Breast epithelium (tissue), 4 donors: ENCODE measurements at regions not wholly inside any gene's neighbourhood (a gene's known extent, or its start where the extent isn't known, plus 50 kb on each side); places are given as distances from the start of the nearest gene placed in this dataset.

ENCODE experiments used
- DNase-seq, 2 donors: peaks; one replicate each; pipeline ENCODE4 v3.0.0-alpha.2; 2019; ENCODE audit warnings: low spot score in 2 of 2
- H3K27ac ChIP-seq, 2 donors: fragments of 200-600 bp; sonication (generic) in 1 of 2; one replicate each; pipeline ENCODE4 v1.5.1; 2016 to 2019; ENCODE audit warnings: mild to moderate bottlenecking in 1 of 2
- H3K27me3 ChIP-seq, 2 donors: fragments of 200-600 bp; sonication (generic) in 1 of 2; one replicate each; pipeline versions ENCODE4 v1.5.1 to v1.6.0; 2017 to 2019; ENCODE audit warnings: control low read depth in 1 of 2, mild to moderate bottlenecking in 1 of 2
- H3K36me3 ChIP-seq: fragments of 200-600 bp; one replicate; pipeline ENCODE4 v1.5.1; 2019
- H3K4me1 ChIP-seq, 2 donors: fragments of 200-600 bp; sonication (generic); one replicate each; pipeline ENCODE4 v1.5.1; 2016 to 2019; ENCODE audit warnings: control low read depth in 1 of 2
- H3K4me3 ChIP-seq, 3 donors: fragments of 200-600 bp; sonication (generic); 1 replicate in 2 of 3; 2 replicates in 1 of 3; pipeline ENCODE4 v1.5.1; 2016 to 2019; ENCODE audit warnings: mild to moderate bottlenecking in 3 of 3, moderate library complexity in 2 of 3
- H3K9me3 ChIP-seq, 2 donors: fragments of 200-600 bp; sonication (generic) in 1 of 2; one replicate each; pipeline ENCODE4 v1.5.1; 2016 to 2019; ENCODE audit warnings: control low read depth in 1 of 2
- CTCF ChIP-seq, 3 donors: fragments of 450-650 bp; IDR thresholded peaks; one replicate each; pipeline ENCODE4 v1.5.1; 2016 to 2017; ENCODE audit warnings: antibody characterized with exemption in 3 of 3, mild to moderate bottlenecking in 3 of 3, moderate library complexity in 3 of 3
- POLR2A ChIP-seq: fragments of 450-650 bp; IDR thresholded peaks from one replicate; pipeline ENCODE4 v1.6.1; 2016; ENCODE audit warnings: antibody characterized with exemption, mild to moderate bottlenecking, moderate library complexity
- POLR2AphosphoS5 ChIP-seq, 3 donors: sonication (generic); formaldehyde crosslinking; IDR thresholded peaks; one replicate each; pipeline ENCODE4 v1.6.1; 2017; ENCODE audit warnings: antibody characterized with exemption in 3 of 3
- intact Hi-C: fragments of 100-400 bp; cut with DNase I; formaldehyde crosslinking; loops from one replicate; pipeline ENCODE4 v1.15.1; 2023; ENCODE audit warnings: low total_unique reads

GRCh38 chr3:66709532-66709931, 208.7 kb upstream of the LRIG1 start:
- no peak for TF ChIP-seq POLR2AphosphoS5 (IDR thresholded peaks at IDR 0.05)
- TF ChIP-seq POLR2A, result no peak
- TF ChIP-seq CTCF (IDR thresholded peaks at IDR 0.05), result no peak
- H3K4me1 ChIP-seq, result no peaks in the 10 kb centered on the region
- no peak for DNase-seq
- intact Hi-C loops, result no loop called here
- H3K36me3 ChIP-seq, result no peaks in the 10 kb centered on the region
- no peaks in the 10 kb centered on the region for H3K27me3 ChIP-seq
- no peak overlapping the region for H3K27ac ChIP-seq
- no peaks in the 10 kb centered on the region for H3K9me3 ChIP-seq
- H3K4me3 ChIP-seq, result no peak overlapping the region

GRCh38 chr3:66712210-66712609, 211.4 kb upstream of the LRIG1 start:
- no peaks in the 10 kb centered on the region for H3K27me3 ChIP-seq
- peak overlapping the region in 1 of 2 donors; percentile 10 for H3K27ac ChIP-seq
- no peaks in the 10 kb centered on the region for H3K9me3 ChIP-seq
- no peaks in the 10 kb centered on the region for H3K4me1 ChIP-seq
- DNase-seq, result no peak
- no peak for TF ChIP-seq POLR2AphosphoS5 (IDR thresholded peaks at IDR 0.05)
- no peak for TF ChIP-seq POLR2A
- TF ChIP-seq CTCF (IDR thresholded peaks at IDR 0.05), result no peak
- no peak overlapping the region for H3K4me3 ChIP-seq
- intact Hi-C loops, result no loop called here
- H3K36me3 ChIP-seq, result no peaks in the 10 kb centered on the region

- Histone ChIP-seq H3K4me1 (no peaks in the 10 kb centered on the region), H3K9me3 (no peaks in the 10 kb centered on the region), H3K27me3 (no peaks in the 10 kb centered on the region), H3K4me3 (no peak overlapping the region), H3K27ac (no peak overlapping the region), H3K36me3 (no peaks in the 10 kb centered on the region)
- no peak for TF ChIP-seq POLR2A
- no peak for DNase-seq
- intact Hi-C loops, result no loop called here
Observed at GRCh38 chr3:66713921-66714320, 213.1 kb upstream of the LRIG1 start.

DNA sequence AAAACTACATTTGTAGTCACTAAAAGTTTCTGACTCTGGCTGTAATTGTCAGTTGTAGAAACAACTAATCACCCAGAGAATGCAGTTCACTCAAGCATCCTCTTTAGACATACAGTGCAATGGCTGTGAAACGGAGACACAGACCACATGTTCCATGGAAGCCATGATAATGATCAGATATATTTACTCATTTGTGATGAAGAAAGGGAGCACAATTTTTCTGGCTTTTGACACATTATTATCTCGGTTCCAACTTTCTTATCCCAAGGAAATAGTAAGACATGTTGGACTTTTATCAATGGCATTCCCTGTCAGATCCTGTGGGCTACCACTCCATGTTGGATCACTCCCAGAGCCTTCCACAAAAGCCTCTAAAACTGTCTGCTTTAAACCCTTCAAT, 215.0 kb upstream of the LRIG1 start:
- Histone ChIP-seq H3K36me3 (no peaks in the 10 kb centered on the region), H3K4me1 (peaks cover 0 to 4% of the 10 kb centered on the region in 2 donors), H3K27ac (no peak overlapping the region), H3K27me3 (no peaks in the 10 kb centered on the region), H3K9me3 (no peaks in the 10 kb centered on the region), H3K4me3 (no peak overlapping the region)
- DNase-seq, result no peak
- TF ChIP-seq POLR2AphosphoS5 (IDR thresholded peaks at IDR 0.05), result no peak
- intact Hi-C loops, result no loop called here

DNA sequence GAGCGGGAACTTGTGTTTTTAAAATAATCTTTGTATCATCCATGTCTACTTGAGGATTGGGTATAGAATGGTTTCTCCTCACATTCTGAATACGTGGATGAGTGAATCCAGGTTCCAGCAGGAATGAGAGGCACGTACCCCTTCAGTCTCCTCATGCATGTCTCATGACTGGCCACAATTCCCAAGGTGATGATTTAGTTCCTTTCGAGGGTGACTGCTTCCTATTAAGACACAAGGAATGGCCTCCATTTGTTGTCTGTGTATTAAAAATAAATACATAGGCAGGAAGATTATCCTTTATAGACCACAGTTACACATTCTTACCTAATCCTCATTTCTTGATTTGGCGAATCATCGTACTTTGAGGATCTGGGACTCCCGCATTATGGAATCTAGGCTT, 217.0 kb upstream of the LRIG1 start:
- intact Hi-C loops, result no loop called here
- Histone ChIP-seq H3K27ac (no peak overlapping the region), H3K36me3 (no peaks in the 10 kb centered on the region), H3K9me3 (no peaks in the 10 kb centered on the region), H3K27me3 (no peaks in the 10 kb centered on the region), H3K4me1 (peaks cover 0 to 4% of the 10 kb centered on the region in 2 donors), H3K4me3 (no peak overlapping the region)
- TF ChIP-seq POLR2A (no peak), CTCF (IDR thresholded peaks at IDR 0.05) (no peak), POLR2AphosphoS5 (IDR thresholded peaks at IDR 0.05) (no peak)
- DNase-seq, result no peak

- no peak for TF ChIP-seq POLR2AphosphoS5 (IDR thresholded peaks at IDR 0.05)
- no peak for TF ChIP-seq CTCF (IDR thresholded peaks at IDR 0.05)
- no peak for TF ChIP-seq POLR2A
- no peaks in the 10 kb centered on the region for H3K36me3 ChIP-seq
- intact Hi-C loops, result no loop called here
- H3K27ac ChIP-seq, result peak overlapping the region; percentile 49 to 70
- H3K27me3 ChIP-seq, result no peaks in the 10 kb centered on the region
- H3K9me3 ChIP-seq, result no peaks in the 10 kb centered on the region
- DNase-seq, result no peak
- no peak overlapping the region for H3K4me3 ChIP-seq
- H3K4me1 ChIP-seq, result peaks cover 0 to 4% of the 10 kb centered on the region in 2 donors
Observed at GRCh38 chr3:66719796-66720356, 219.1 kb upstream of the LRIG1 start.
